ENCODE measurements at regions not wholly inside any gene's neighbourhood (a gene's known extent, or its start where the extent isn't known, plus 50 kb on each side); places are given as distances from the start of the nearest gene placed in this dataset.

GRCh38 chr16:7025616-7026190, 306.9 kb upstream of the RBFOX1 start:
- TF ChIP-seq CTCF (IDR thresholded peaks at IDR 0.05), result peak; percentile 21 to 75 (median 45)
- TF ChIP-seq POLR2A (IDR thresholded peaks at IDR 0.05), result no peak
